ENCODE measurements at regions not wholly inside any gene's neighbourhood (a gene's known extent, or its start where the extent isn't known, plus 50 kb on each side); places are given as distances from the start of the nearest gene placed in this dataset.

DNA sequence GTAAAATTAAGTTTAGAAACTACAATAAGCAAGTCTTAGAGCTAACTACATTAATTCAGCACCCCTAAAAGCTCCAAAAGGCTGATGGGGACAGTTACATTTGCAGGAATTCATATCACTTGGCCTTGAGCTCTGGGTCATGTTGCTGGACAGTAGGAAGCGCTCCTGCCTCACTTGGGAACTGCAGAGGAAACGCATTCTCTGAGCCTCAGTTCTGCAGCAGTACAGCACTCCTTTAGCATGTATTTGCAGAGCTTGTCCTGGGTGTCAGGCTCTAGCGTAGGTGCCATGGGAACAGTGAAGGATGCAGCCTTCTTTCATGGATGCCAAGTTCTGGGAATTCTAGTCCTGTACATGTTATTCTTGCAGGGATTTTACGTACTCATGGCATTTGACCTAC, 710.4 kb downstream of the IRX1 start:
- POLR2A ChIA-PET, result no interaction called here
- CTCF ChIA-PET, result no interaction called here

DNA sequence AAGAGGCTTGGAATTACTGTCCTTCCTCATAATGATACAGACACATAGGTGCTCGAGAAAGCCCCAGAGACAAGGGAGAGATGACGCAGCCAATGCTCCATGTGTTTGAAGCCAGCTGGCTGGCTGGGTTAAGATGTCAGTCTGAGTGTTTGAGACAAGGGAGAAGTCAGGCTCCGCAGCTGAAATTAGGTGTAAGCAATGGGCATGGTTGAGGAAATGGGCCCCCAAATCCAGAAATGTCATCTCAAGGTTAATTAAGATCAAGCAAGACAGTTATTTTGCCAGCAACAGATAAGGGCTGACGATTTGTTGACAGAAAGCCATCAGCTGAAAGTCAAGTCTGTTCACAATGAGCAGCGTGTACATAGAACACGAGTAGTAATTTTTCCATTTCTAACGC, 713.4 kb downstream of the IRX1 start:
- no peaks in the 10 kb centered on the region for H3K36me3 Mint-ChIP-seq
- POLR2A ChIA-PET, result no interaction called here
- H3K36me3 ChIP-seq (ENCODE audit: insufficient read depth, low read length), result no peaks in the 10 kb centered on the region
- CTCF ChIA-PET, result no interaction called here
- DNase-seq, result no peak
- peaks cover 6 to 20% (median 14%) of the 10 kb centered on the region in 5 donors for H3K9me3 Mint-ChIP-seq
- no peaks in the 10 kb centered on the region for H3K27me3 Mint-ChIP-seq
- H3K4me1 Mint-ChIP-seq, result no peaks in the 10 kb centered on the region
- H3K27ac Mint-ChIP-seq, result no peak overlapping the region
- H3K4me3 Mint-ChIP-seq, result no peak overlapping the region
- H3K4me1 ChIP-seq (ENCODE audit: insufficient read depth, low read length), result no peaks in the 10 kb centered on the region
- no peaks in the 10 kb centered on the region for H3K9me3 ChIP-seq (ENCODE audit: low read length)
- no peak overlapping the region for H3K4me3 ChIP-seq (ENCODE audit: low read length)
- no peaks in the 10 kb centered on the region for H3K27me3 ChIP-seq (ENCODE audit: insufficient read depth, low read length, poor library complexity, severe bottlenecking)
- no peak overlapping the region for H3K27ac ChIP-seq (ENCODE audit: low read depth, low read length)

More for the DNA sequence above, 710.4 kb downstream of the IRX1 start:
- Histone ChIP-seq H3K27me3 (ENCODE audit: insufficient read depth, low read length, poor library complexity, severe bottlenecking) (no peaks in the 10 kb centered on the region), H3K4me1 (ENCODE audit: insufficient read depth, low read length) (no peaks in the 10 kb centered on the region), H3K9me3 (ENCODE audit: low read length) (no peaks in the 10 kb centered on the region), H3K4me3 (ENCODE audit: low read length) (no peak overlapping the region), H3K27ac (ENCODE audit: low read depth, low read length) (no peak overlapping the region), H3K36me3 (ENCODE audit: insufficient read depth, low read length) (no peaks in the 10 kb centered on the region)
- H3K27ac Mint-ChIP-seq, result no peak overlapping the region
- H3K9me3 Mint-ChIP-seq, result peaks cover 1 to 10% (median 8%) of the 10 kb centered on the region in 5 donors
- DNase-seq, result no peak
- H3K4me3 Mint-ChIP-seq, result no peak overlapping the region
- no peaks in the 10 kb centered on the region for H3K36me3 Mint-ChIP-seq
- no peaks in the 10 kb centered on the region for H3K4me1 Mint-ChIP-seq
- no peaks in the 10 kb centered on the region for H3K27me3 Mint-ChIP-seq

DNA sequence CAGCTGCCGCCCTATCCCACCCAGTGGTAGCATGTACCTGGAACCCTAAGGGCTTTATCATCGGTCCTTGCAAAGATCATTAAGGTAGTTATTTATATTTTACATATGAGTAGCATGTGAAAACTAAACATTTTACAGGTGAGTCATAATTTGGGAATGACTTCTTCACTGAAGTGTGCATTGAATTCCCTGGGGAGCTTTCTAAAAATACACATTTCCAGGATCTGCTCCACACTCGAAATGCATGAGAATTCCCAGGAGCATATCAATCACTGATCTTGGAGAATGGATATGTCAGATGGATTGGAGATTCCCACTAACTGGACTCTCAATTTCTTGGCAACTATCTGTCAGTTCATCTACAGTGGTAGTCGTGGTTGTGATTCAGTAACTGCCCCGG, 717.5 kb downstream of the IRX1 start:
- Histone ChIP-seq H3K27me3 (ENCODE audit: insufficient read depth, low read length, poor library complexity, severe bottlenecking) (no peaks in the 10 kb centered on the region), H3K36me3 (ENCODE audit: insufficient read depth, low read length) (no peaks in the 10 kb centered on the region), H3K4me3 (ENCODE audit: low read length) (no peak overlapping the region), H3K4me1 (ENCODE audit: insufficient read depth, low read length) (no peaks in the 10 kb centered on the region), H3K27ac (ENCODE audit: low read depth, low read length) (no peak overlapping the region), H3K9me3 (ENCODE audit: low read length) (no peaks in the 10 kb centered on the region)
- Mint-ChIP-seq H3K36me3 (no peaks in the 10 kb centered on the region), H3K4me1 (no peaks in the 10 kb centered on the region), H3K27me3 (no peaks in the 10 kb centered on the region), H3K9me3 (peaks cover 8 to 24% (median 13%) of the 10 kb centered on the region in 5 donors), H3K27ac (no peak overlapping the region), H3K4me3 (no peak overlapping the region)
- no peak for DNase-seq
- ChIA-PET POLR2A (no interaction called here), CTCF (no interaction called here)

DNA sequence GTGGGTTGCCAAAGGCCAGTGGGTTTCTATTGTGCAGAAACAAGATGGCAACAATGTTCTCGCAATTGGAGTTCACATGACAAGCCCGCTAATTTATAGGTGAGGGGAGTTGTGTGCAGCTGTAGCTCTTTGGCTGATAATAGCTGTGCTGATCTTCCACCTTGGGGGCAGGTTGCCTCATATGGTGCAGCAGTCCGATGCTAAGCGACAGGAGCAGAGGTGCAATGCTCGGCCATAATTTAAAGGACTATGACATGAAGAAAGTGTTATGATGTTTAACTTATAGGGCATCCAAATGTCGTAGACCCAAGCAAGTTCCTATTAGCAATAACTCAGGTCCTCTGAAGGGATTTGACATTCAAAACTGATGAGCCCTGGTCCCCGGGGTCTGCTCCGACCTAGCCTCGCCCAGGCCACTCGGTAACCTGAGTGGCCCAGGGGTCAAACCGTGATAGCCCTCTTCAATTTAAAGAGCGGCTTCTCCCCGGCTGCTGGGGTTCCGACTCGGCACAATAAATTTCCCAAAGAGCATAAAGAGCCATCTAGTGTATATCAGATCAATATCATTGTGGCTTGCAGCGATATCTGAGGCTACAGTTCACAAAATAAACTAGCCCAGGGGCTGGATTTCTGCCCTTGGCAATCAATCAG, 724.0 kb downstream of the IRX1 start:
- ChIA-PET CTCF (no interaction called here), POLR2A (no interaction called here)
- peaks cover 2 to 43% (median 17%) of the 10 kb centered on the region in 5 donors for H3K9me3 Mint-ChIP-seq
- Histone ChIP-seq H3K27me3 (ENCODE audit: insufficient read depth, low read length, poor library complexity, severe bottlenecking) (no peaks in the 10 kb centered on the region), H3K4me1 (ENCODE audit: insufficient read depth, low read length) (no peaks in the 10 kb centered on the region), H3K36me3 (ENCODE audit: insufficient read depth, low read length) (no peaks in the 10 kb centered on the region), H3K4me3 (ENCODE audit: low read length) (no peak overlapping the region), H3K27ac (ENCODE audit: low read depth, low read length) (no peak overlapping the region), H3K9me3 (ENCODE audit: low read length) (no peaks in the 10 kb centered on the region)
- no peaks in the 10 kb centered on the region for H3K27me3 Mint-ChIP-seq
- H3K27ac Mint-ChIP-seq, result no peak overlapping the region
- H3K36me3 Mint-ChIP-seq, result no peaks in the 10 kb centered on the region
- DNase-seq, result no peak
- no peak overlapping the region for H3K4me3 Mint-ChIP-seq
- H3K4me1 Mint-ChIP-seq, result no peaks in the 10 kb centered on the region

DNA sequence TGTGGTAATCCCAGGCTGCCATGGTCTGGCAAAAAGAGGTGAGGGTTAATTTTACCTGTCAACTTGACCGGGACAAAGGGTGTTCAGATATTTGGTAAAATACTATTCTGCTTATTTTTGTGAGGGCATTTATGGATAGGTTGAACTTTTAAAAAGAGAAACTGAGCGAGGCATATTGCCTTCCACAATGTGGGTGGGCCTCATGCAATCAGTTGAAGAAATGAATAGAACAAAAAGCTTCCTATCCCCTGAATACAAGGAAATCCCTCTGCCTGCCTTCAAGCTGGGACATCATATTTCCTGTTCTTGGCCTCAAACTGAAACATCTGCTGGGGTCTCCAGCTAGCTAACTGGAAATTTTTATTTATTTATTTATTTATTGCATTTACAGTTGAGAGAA, 734.7 kb downstream of the IRX1 start:
- H3K9me3 Mint-ChIP-seq, result peaks cover 6 to 22% (median 8%) of the 10 kb centered on the region in 5 donors

DNA sequence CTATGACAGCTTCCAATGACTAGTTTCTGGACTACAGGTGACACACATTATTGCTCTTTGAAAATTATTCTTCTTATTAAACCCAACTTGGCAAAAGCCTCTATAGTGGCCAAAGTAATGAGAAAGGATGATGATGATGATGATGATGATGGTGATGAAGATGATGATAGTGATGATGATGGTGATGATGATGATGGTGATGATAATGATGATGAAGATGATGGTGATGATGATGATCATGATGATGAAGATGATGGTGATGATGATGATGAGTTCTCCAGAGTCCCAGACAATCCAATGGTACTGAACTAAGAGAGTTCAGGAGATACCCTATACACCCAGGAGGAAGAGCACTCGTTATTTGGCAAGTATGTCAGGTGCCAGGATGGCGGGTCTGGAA, 739.4 kb downstream of the IRX1 start:
- Mint-ChIP-seq H3K4me3 (no peak overlapping the region), H3K27ac (no peak overlapping the region), H3K27me3 (no peaks in the 10 kb centered on the region), H3K9me3 (peaks cover 3 to 19% (median 10%) of the 10 kb centered on the region in 5 donors), H3K4me1 (no peaks in the 10 kb centered on the region), H3K36me3 (peaks cover 0 to 1% (median 0%) of the 10 kb centered on the region in 3 donors)
- H3K36me3 ChIP-seq (ENCODE audit: insufficient read depth, low read length), result no peaks in the 10 kb centered on the region
- H3K4me3 ChIP-seq (ENCODE audit: low read length), result no peak overlapping the region
- no peaks in the 10 kb centered on the region for H3K9me3 ChIP-seq (ENCODE audit: low read length)
- H3K27me3 ChIP-seq (ENCODE audit: insufficient read depth, low read length, poor library complexity, severe bottlenecking), result no peaks in the 10 kb centered on the region
- CTCF ChIA-PET, result no interaction called here
- no peak for DNase-seq
- POLR2A ChIA-PET, result no interaction called here
- H3K4me1 ChIP-seq (ENCODE audit: insufficient read depth, low read length), result no peaks in the 10 kb centered on the region
- no peak overlapping the region for H3K27ac ChIP-seq (ENCODE audit: low read depth, low read length)

More for the DNA sequence above, 734.7 kb downstream of the IRX1 start:
- Histone ChIP-seq H3K4me1 (ENCODE audit: insufficient read depth, low read length) (no peaks in the 10 kb centered on the region), H3K9me3 (ENCODE audit: low read length) (no peaks in the 10 kb centered on the region), H3K36me3 (ENCODE audit: insufficient read depth, low read length) (no peaks in the 10 kb centered on the region), H3K27me3 (ENCODE audit: insufficient read depth, low read length, poor library complexity, severe bottlenecking) (no peaks in the 10 kb centered on the region), H3K4me3 (ENCODE audit: low read length) (no peak overlapping the region), H3K27ac (ENCODE audit: low read depth, low read length) (no peak overlapping the region)
- Mint-ChIP-seq H3K36me3 (no peaks in the 10 kb centered on the region), H3K4me1 (no peaks in the 10 kb centered on the region), H3K27ac (no peak overlapping the region), H3K27me3 (no peaks in the 10 kb centered on the region), H3K4me3 (no peak overlapping the region)
- POLR2A ChIA-PET, result no interaction called here
- CTCF ChIA-PET, result no interaction called here
- no peak for DNase-seq

DNA sequence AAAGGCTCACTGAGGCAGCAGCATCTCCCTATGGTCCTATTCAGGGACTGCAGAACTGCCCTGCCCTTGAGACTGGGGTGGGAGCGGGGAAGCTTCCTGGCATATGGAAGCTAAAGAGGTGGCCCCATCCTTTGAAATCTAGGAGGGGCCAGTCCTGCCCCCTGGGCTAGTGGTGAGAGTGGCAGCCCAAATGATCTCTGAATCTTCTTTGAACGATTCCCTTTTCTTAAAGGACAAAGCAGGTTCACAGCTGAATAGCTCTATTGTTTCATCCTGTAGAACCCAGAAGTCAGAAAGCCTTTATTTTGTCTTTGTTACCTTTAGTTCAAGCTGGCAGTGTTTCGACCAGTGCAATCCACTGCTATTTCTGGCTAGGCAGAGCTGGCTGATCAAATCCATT, 741.9 kb downstream of the IRX1 start:
- H3K9me3 ChIP-seq (ENCODE audit: low read length), result no peaks in the 10 kb centered on the region
- no peaks in the 10 kb centered on the region for H3K36me3 ChIP-seq (ENCODE audit: insufficient read depth, low read length)
- no peaks in the 10 kb centered on the region for H3K4me1 ChIP-seq (ENCODE audit: insufficient read depth, low read length)
- H3K9me3 Mint-ChIP-seq, result peaks cover 3 to 15% (median 10%) of the 10 kb centered on the region in 5 donors
- no peak overlapping the region for H3K4me3 ChIP-seq (ENCODE audit: low read length)
- no peaks in the 10 kb centered on the region for H3K27me3 Mint-ChIP-seq
- H3K27ac ChIP-seq (ENCODE audit: low read depth, low read length), result no peak overlapping the region
- H3K4me1 Mint-ChIP-seq, result no peaks in the 10 kb centered on the region
- no peak overlapping the region for H3K27ac Mint-ChIP-seq
- ChIA-PET POLR2A (no interaction called here), CTCF (no interaction called here)
- no peak overlapping the region for H3K4me3 Mint-ChIP-seq
- no peak for DNase-seq
- H3K36me3 Mint-ChIP-seq, result peaks cover 0 to 1% (median 0%) of the 10 kb centered on the region in 3 donors
- no peaks in the 10 kb centered on the region for H3K27me3 ChIP-seq (ENCODE audit: insufficient read depth, low read length, poor library complexity, severe bottlenecking)

DNA sequence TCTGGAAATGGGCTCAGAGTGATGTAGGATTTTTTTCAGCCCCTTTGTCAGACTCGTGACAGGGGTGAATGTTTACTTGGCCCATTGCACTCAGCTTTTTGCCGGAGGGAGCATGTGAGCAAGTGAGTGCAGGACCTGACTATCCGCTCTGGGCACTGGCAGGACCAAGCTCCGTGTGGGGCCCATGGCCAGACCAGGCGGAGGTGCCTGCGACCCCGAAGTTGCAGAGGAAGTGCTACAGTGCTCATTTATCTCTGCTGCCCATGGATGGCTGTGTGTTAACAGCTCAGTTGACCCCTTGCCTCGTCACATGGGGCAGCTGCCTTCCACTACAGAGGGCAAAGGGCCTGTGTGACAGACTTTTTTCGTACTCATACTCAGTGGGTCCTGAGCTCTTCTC, 744.3 kb downstream of the IRX1 start:
- no peaks in the 10 kb centered on the region for H3K4me1 ChIP-seq (ENCODE audit: insufficient read depth, low read length)
- H3K4me1 Mint-ChIP-seq, result no peaks in the 10 kb centered on the region
- H3K27ac ChIP-seq (ENCODE audit: low read depth, low read length), result no peak overlapping the region
- H3K27ac Mint-ChIP-seq, result no peak overlapping the region
- no peaks in the 10 kb centered on the region for H3K36me3 ChIP-seq (ENCODE audit: insufficient read depth, low read length)
- CTCF ChIA-PET, result no interaction called here
- peaks cover 6 to 23% (median 10%) of the 10 kb centered on the region in 5 donors for H3K9me3 Mint-ChIP-seq
- POLR2A ChIA-PET, result no interaction called here
- H3K36me3 Mint-ChIP-seq, result peaks cover 0 to 1% (median 0%) of the 10 kb centered on the region in 3 donors
- no peaks in the 10 kb centered on the region for H3K9me3 ChIP-seq (ENCODE audit: low read length)
- no peak overlapping the region for H3K4me3 ChIP-seq (ENCODE audit: low read length)
- no peaks in the 10 kb centered on the region for H3K27me3 Mint-ChIP-seq
- H3K27me3 ChIP-seq (ENCODE audit: insufficient read depth, low read length, poor library complexity, severe bottlenecking), result no peaks in the 10 kb centered on the region
- H3K4me3 Mint-ChIP-seq, result no peak overlapping the region
- DNase-seq, result no peak

DNA sequence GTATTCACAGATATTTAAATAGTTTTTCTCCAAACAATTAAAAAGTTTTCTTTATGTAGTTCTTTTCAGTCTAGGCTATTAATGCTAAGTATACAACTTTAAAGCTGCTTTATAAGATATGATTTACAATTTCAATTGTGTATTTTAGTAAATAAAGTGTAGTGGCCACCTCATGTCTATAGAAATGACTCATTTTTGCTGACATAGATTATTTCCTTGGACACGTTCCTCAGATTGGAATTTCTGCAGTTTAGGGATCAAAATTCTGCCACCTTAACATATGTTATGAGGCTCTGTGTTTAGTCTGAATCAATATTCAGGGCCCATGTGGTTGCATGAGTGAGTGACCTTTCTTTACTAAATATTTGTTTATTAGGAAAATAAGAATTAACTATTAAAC, 750.2 kb downstream of the IRX1 start:
- POLR2A ChIA-PET, result no interaction called here

More for the DNA sequence above, 750.2 kb downstream of the IRX1 start:
- H3K4me3 Mint-ChIP-seq, result no peak overlapping the region
- no peaks in the 10 kb centered on the region for H3K4me1 Mint-ChIP-seq
- H3K27me3 Mint-ChIP-seq, result no peaks in the 10 kb centered on the region
- DNase-seq, result no peak
- CTCF ChIA-PET, result no interaction called here
- no peaks in the 10 kb centered on the region for H3K36me3 Mint-ChIP-seq
- Histone ChIP-seq H3K4me3 (ENCODE audit: low read length) (no peak overlapping the region), H3K27ac (ENCODE audit: low read depth, low read length) (no peak overlapping the region), H3K4me1 (ENCODE audit: insufficient read depth, low read length) (no peaks in the 10 kb centered on the region), H3K9me3 (ENCODE audit: low read length) (no peaks in the 10 kb centered on the region), H3K27me3 (ENCODE audit: insufficient read depth, low read length, poor library complexity, severe bottlenecking) (no peaks in the 10 kb centered on the region), H3K36me3 (ENCODE audit: insufficient read depth, low read length) (no peaks in the 10 kb centered on the region)
- peaks cover 7 to 25% (median 15%) of the 10 kb centered on the region in 5 donors for H3K9me3 Mint-ChIP-seq
- H3K27ac Mint-ChIP-seq, result no peak overlapping the region

All from CD8-positive, alpha-beta memory T cell (primary cell).